ENCODE measurements at regions not wholly inside any gene's neighbourhood (a gene's known extent, or its start where the extent isn't known, plus 50 kb on each side); places are given as distances from the start of the nearest gene placed in this dataset.

GRCh38 chr9:1320607-1321195, 270.5 kb downstream of the DMRT2 start:
- TF ChIP-seq POLR2AphosphoS5 (IDR thresholded peaks at IDR 0.05; ENCODE audit: low read depth, low read length) (no peak), SIN3A (IDR thresholded peaks at IDR 0.05; ENCODE audit: low read depth) (no peak), EZH2phosphoT487 (IDR thresholded peaks at IDR 0.05; ENCODE audit: borderline replicate concordance) (no peak)

Measured in HCT116 (cell line).